GM10266 (cell line): ENCODE measurements at regions not wholly inside any gene's neighbourhood (a gene's known extent, or its start where the extent isn't known, plus 50 kb on each side); places are given as distances from the start of the nearest gene placed in this dataset.
A peak's percentile ranks its signal among the peaks of the same experiment; 100 is the strongest.

Experiments
- DNase-seq: peaks from one replicate; pipeline ENCODE4 v3.0.0; 2012; ENCODE audit errors: extremely low spot score
- CTCF ChIP-seq: IDR thresholded peaks from 2 replicates; pipeline ENCODE4 v1.5.1; 2012; ENCODE audit warnings: mild to moderate bottlenecking, low read depth; ENCODE audit not compliant: control insufficient read depth, insufficient read depth; ENCODE audit errors: missing control alignments

- no peak for DNase-seq
These were observed 281.7 kb downstream of the PARP8 start for GRCh38 chr5:50947906-50948683.

GRCh38 chr5:50953290-50953689, 286.9 kb downstream of the PARP8 start:
- TF ChIP-seq CTCF, result no peak
- no peak for DNase-seq

More at GRCh38 chr5:50947906-50948683, 281.7 kb downstream of the PARP8 start:
- TF ChIP-seq CTCF, result no peak

GRCh38 chr5:50958852-50959457, 292.5 kb downstream of the PARP8 start:
- peak; percentile 68 for TF ChIP-seq CTCF

GRCh38 chr5:50962934-50963872, 296.8 kb downstream of the PARP8 start:
- peak; percentile 96 for TF ChIP-seq CTCF
- DNase-seq, result peak; percentile 85

More at GRCh38 chr5:50958852-50959457, 292.5 kb downstream of the PARP8 start:
- no peak for DNase-seq

- no peak for DNase-seq
- no peak for TF ChIP-seq CTCF
These were observed 297.7 kb downstream of the PARP8 start for GRCh38 chr5:50963971-50964745.

GRCh38 chr5:50964746-50965653, 298.6 kb downstream of the PARP8 start:
- TF ChIP-seq CTCF, result no peak
- no peak for DNase-seq
